HG03558 (cell line): ENCODE measurements at regions not wholly inside any gene's neighbourhood (a gene's known extent, or its start where the extent isn't known, plus 50 kb on each side); places are given as distances from the start of the nearest gene placed in this dataset.
"Not testable (repeated sequence)": the region's sequence is repeated elsewhere in the genome, so short reads cannot be mapped to it uniquely, and the experiment has no call there.

Experiments
- ATAC-seq: cut with Tn5 transposase; IDR thresholded peaks from one replicate; pipeline ENCODE4 v1.9.1; 2021; ENCODE audit warnings: moderate number of reproducible peaks; ENCODE audit not compliant: unreplicated experiment; ENCODE audit errors: extremely low read depth

- ATAC-seq = no peak
These were observed 110.6 kb upstream of the MEF2A start for GRCh38 chr15:99454941-99455788.

GRCh38 chr15:99455789-99456160 is 110.0 kb upstream of the MEF2A start:
- ATAC-seq = no peak

- ATAC-seq = no peak
These were observed 101.6 kb upstream of the MEF2A start for GRCh38 chr15:99464137-99464536.

GRCh38 chr15:99466701-99467337 is 99.0 kb upstream of the MEF2A start:
- no peak for ATAC-seq

- no peak for ATAC-seq
These were observed 98.5 kb upstream of the MEF2A start for GRCh38 chr15:99467338-99467720.

- ATAC-seq = no peak
These were observed 97.8 kb upstream of the MEF2A start for GRCh38 chr15:99467853-99468464.

- not testable (repeated sequence) for ATAC-seq
These were observed 95.6 kb upstream of the MEF2A start for GRCh38 chr15:99470204-99470603.

GRCh38 chr15:99472416-99473145 is 93.2 kb upstream of the MEF2A start:
- no peak for ATAC-seq

- ATAC-seq = no peak
These were observed 91.5 kb upstream of the MEF2A start for GRCh38 chr15:99473981-99474906.

GRCh38 chr15:99474909-99475753 is 90.7 kb upstream of the MEF2A start:
- ATAC-seq = no peak

GRCh38 chr15:99475754-99476412 is 89.9 kb upstream of the MEF2A start:
- no peak for ATAC-seq

- no peak for ATAC-seq
These were observed 89.2 kb upstream of the MEF2A start for GRCh38 chr15:99476413-99477222.

GRCh38 chr15:99477791-99478471 is 87.9 kb upstream of the MEF2A start:
- no peak for ATAC-seq

- ATAC-seq = no peak
These were observed 86.8 kb upstream of the MEF2A start for GRCh38 chr15:99478977-99479376.

GRCh38 chr15:99480016-99480810 is 85.6 kb upstream of the MEF2A start:
- no peak for ATAC-seq
